Keratinocyte (primary cell): ENCODE measurements at regions not wholly inside any gene's neighbourhood (a gene's known extent, or its start where the extent isn't known, plus 50 kb on each side); places are given as distances from the start of the nearest gene placed in this dataset.

Experiments used
- DNase-seq: peaks from one replicate; pipeline ENCODE4 v3.0.0-alpha.2; 2011; ENCODE audit warnings: low read depth, missing footprints, low spot score
- FAIRE-seq: peaks from 2 replicates; lab custom pipeline; 2011; peaks lifted over from hg19 to GRCh38; lab: Jason Lieb, UNC
- H2AFZ ChIP-seq: 2 replicates; pipeline ENCODE4 v1.6.0; 2012; ENCODE audit warnings: low read length, control low read depth, inconsistent platforms; ENCODE audit not compliant: control insufficient read depth
- H3K27ac ChIP-seq: 2 replicates; pipeline ENCODE4 v1.5.1; 2011; ENCODE audit warnings: low read length; ENCODE audit not compliant: control insufficient read depth, insufficient read depth
- H3K27me3 ChIP-seq: 3 replicates; pipeline ENCODE4 v1.6.0; 2011; ENCODE audit warnings: low read length; ENCODE audit not compliant: control insufficient read depth, insufficient read depth; ENCODE audit errors: extremely low read depth
- H3K36me3 ChIP-seq, 2 experiments: 2 replicates in 1 of 2; 3 replicates in 1 of 2; pipeline ENCODE4 v1.5.1; 2011; ENCODE audit warnings: low read length in 2 of 2, mild to moderate bottlenecking in 1 of 2; ENCODE audit not compliant: control insufficient read depth in 2 of 2, insufficient read depth in 2 of 2; ENCODE audit errors: extremely low read depth in 1 of 2
- H3K4me1 ChIP-seq: 3 replicates; pipeline ENCODE4 v1.5.1; 2011; ENCODE audit warnings: low read length; ENCODE audit not compliant: control insufficient read depth, insufficient read depth; ENCODE audit errors: extremely low read depth
- H3K4me2 ChIP-seq: 3 replicates; pipeline ENCODE4 v1.6.0; 2011; ENCODE audit warnings: low read depth, low read length; ENCODE audit not compliant: control insufficient read depth, insufficient read depth; ENCODE audit errors: extremely low read depth
- H3K4me3 ChIP-seq, 3 experiments: fragments of 200-600 bp in 1 of 3; sonication (generic) in 1 of 3; 2 replicates in 2 of 3; 3 replicates in 1 of 3; pipeline ENCODE4 v1.5.1; 2011 to 2016; ENCODE audit warnings: low read length in 3 of 3, mild to moderate bottlenecking in 3 of 3, control low read depth in 2 of 3, inconsistent platforms in 1 of 3, low read depth in 1 of 3, mixed read lengths in 1 of 3, mixed run types in 1 of 3, moderate library complexity in 1 of 3; ENCODE audit not compliant: control insufficient read depth in 2 of 3, insufficient read depth in 2 of 3; ENCODE audit errors: extremely low read depth in 1 of 3
- H3K79me2 ChIP-seq: 2 replicates; pipeline ENCODE4 v1.6.0; 2012; ENCODE audit warnings: low read length; ENCODE audit not compliant: control insufficient read depth, insufficient read depth
- H3K9ac ChIP-seq: 3 replicates; pipeline ENCODE4 v1.6.0; 2011; ENCODE audit warnings: low read length; ENCODE audit not compliant: control insufficient read depth, insufficient read depth; ENCODE audit errors: extremely low read depth
- H3K9me1 ChIP-seq: 3 replicates; pipeline ENCODE4 v1.6.0; 2011; ENCODE audit warnings: low read length; ENCODE audit not compliant: control insufficient read depth, insufficient read depth; ENCODE audit errors: extremely low read depth
- H3K9me3 ChIP-seq: 2 replicates; pipeline ENCODE4 v1.5.1; 2012; ENCODE audit warnings: low read depth, low read length; ENCODE audit not compliant: control insufficient read depth
- H4K20me1 ChIP-seq: 3 replicates; pipeline ENCODE4 v1.6.0; 2011; ENCODE audit warnings: low read length; ENCODE audit not compliant: control insufficient read depth, insufficient read depth; ENCODE audit errors: extremely low read depth
- EZH2 ChIP-seq: IDR thresholded peaks from one replicate; pipeline ENCODE4 v1.6.1; 2012; ENCODE audit warnings: inconsistent platforms, mild to moderate bottlenecking, low read length, moderate library complexity
- dilution Hi-C: fragments of 300-500 bp; cut with MboI; formaldehyde crosslinking; loops from one replicate; pipeline ENCODE4 v1.7.0; 2020; ENCODE audit warnings: low sequenced_read_pairs; ENCODE audit not compliant: extremely low pct_ligation_motif_present
- TF ChIP-seq, protein P1 (sequence below), 3 experiments: IDR thresholded peaks in 1 of 3; conservative IDR thresholded peaks in 1 of 3; optimal IDR thresholded peaks in 1 of 3; 2 replicates in 2 of 3; 3 replicates in 1 of 3; pipeline versions ENCODE3 to v1.5.1; 2011; ENCODE audit warnings: low read length in 3 of 3, mild to moderate bottlenecking in 3 of 3, moderate library complexity in 2 of 3, control low read depth in 1 of 3, inconsistent platforms in 1 of 3; ENCODE audit not compliant: insufficient read depth in 2 of 3; ENCODE audit errors: extremely low read depth in 1 of 3

GRCh38 chr5:6818594-6819511 lies 105.6 kb downstream of the TENT4A start:
- no peaks in the 10 kb centered on the region for H4K20me1 ChIP-seq
- no peak overlapping the region for H3K4me3 ChIP-seq
- no peaks in the 10 kb centered on the region for H3K9me1 ChIP-seq
- no peak overlapping the region for H3K4me2 ChIP-seq
- no peak overlapping the region for H3K9ac ChIP-seq
- H3K27ac ChIP-seq, result no peak overlapping the region
- H3K79me2 ChIP-seq, result no peaks in the 10 kb centered on the region
- DNase-seq (no peak), FAIRE-seq (no peak)
- no peaks in the 10 kb centered on the region for H3K9me3 ChIP-seq
- H3K27me3 ChIP-seq, result peaks cover 6% of the 10 kb centered on the region
- TF ChIP-seq, protein P1, sequence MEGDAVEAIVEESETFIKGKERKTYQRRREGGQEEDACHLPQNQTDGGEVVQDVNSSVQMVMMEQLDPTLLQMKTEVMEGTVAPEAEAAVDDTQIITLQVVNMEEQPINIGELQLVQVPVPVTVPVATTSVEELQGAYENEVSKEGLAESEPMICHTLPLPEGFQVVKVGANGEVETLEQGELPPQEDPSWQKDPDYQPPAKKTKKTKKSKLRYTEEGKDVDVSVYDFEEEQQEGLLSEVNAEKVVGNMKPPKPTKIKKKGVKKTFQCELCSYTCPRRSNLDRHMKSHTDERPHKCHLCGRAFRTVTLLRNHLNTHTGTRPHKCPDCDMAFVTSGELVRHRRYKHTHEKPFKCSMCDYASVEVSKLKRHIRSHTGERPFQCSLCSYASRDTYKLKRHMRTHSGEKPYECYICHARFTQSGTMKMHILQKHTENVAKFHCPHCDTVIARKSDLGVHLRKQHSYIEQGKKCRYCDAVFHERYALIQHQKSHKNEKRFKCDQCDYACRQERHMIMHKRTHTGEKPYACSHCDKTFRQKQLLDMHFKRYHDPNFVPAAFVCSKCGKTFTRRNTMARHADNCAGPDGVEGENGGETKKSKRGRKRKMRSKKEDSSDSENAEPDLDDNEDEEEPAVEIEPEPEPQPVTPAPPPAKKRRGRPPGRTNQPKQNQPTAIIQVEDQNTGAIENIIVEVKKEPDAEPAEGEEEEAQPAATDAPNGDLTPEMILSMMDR (optimal IDR thresholded peaks at IDR 0.05 in 1 of 3, IDR thresholded peaks at IDR 0.05 in 1 of 3, conservative IDR thresholded peaks at IDR 0.05 in 1 of 3; ENCODE audit: extremely low read depth in 1 of 3, insufficient read depth in 2 of 3, low read length in 3 of 3), result no peak
- TF ChIP-seq EZH2, result no peak
- H3K4me1 ChIP-seq, result no peaks in the 10 kb centered on the region
- no peaks in the 10 kb centered on the region for H3K36me3 ChIP-seq
- dilution Hi-C loops, result no loop called here
- H2AFZ ChIP-seq, result no peak overlapping the region

DNA sequence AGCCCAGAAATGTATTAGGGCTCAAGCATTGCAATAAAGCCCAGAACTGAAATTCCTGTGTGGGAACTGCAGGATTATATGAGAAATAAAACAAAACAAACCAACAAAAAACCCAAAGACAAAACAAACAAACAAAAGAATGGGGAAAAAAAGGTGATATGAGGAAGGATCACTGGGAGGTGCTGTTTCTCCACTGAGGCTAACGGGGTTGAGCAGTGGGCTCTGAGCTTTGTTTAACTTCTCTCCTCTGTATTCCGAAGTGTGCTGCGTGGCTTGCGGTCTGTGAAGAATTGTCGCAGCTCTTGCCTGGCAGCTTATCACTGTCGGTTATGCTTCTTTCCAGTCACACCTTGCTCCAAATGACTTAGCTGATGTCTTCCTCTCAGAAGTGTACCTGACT lies 106.3 kb downstream of the TENT4A start:
- no peaks in the 10 kb centered on the region for H4K20me1 ChIP-seq
- H3K27me3 ChIP-seq, result peaks cover 6% of the 10 kb centered on the region
- no peaks in the 10 kb centered on the region for H3K36me3 ChIP-seq
- TF ChIP-seq, protein P1 (optimal IDR thresholded peaks at IDR 0.05 in 1 of 3, IDR thresholded peaks at IDR 0.05 in 1 of 3, conservative IDR thresholded peaks at IDR 0.05 in 1 of 3; ENCODE audit: extremely low read depth in 1 of 3, insufficient read depth in 2 of 3, low read length in 3 of 3), result no peak
- no peak for TF ChIP-seq EZH2
- H3K4me3 ChIP-seq, result no peak overlapping the region
- no peaks in the 10 kb centered on the region for H3K9me1 ChIP-seq
- H3K4me1 ChIP-seq, result no peaks in the 10 kb centered on the region
- dilution Hi-C loops, result no loop called here
- no peak overlapping the region for H3K27ac ChIP-seq
- no peak overlapping the region for H3K4me2 ChIP-seq
- no peaks in the 10 kb centered on the region for H3K9me3 ChIP-seq
- no peaks in the 10 kb centered on the region for H3K79me2 ChIP-seq
- no peak overlapping the region for H3K9ac ChIP-seq
- FAIRE-seq, result no peak
- no peak overlapping the region for H2AFZ ChIP-seq
- no peak for DNase-seq
